ENCODE measurements at regions not wholly inside any gene's neighbourhood (a gene's known extent, or its start where the extent isn't known, plus 50 kb on each side); places are given as distances from the start of the nearest gene placed in this dataset.
"Not testable (repeated sequence)": the region's sequence is repeated elsewhere in the genome, so short reads cannot be mapped to it uniquely, and the experiment has no call there.

DNA sequence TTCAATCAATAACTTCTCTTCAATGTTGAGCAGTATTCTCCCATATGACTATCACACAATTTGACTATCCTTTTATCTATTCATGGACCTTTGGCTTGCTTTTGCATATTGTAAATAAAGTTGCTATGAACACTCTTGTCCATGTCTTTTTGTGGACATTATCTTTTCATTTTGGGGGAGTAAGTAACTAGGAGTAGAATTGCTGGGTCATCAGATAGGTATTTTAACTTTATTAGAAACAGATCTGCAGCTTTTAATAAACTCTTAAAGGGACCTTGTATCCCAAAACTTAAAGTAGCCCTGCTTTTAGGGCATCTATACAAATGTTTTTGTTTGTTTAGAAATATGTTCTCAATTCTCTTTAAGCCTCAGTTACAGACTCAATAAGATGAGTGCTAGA is 614.2 kb upstream of the CITED2 start:
- no peak for DNase-seq

DNA sequence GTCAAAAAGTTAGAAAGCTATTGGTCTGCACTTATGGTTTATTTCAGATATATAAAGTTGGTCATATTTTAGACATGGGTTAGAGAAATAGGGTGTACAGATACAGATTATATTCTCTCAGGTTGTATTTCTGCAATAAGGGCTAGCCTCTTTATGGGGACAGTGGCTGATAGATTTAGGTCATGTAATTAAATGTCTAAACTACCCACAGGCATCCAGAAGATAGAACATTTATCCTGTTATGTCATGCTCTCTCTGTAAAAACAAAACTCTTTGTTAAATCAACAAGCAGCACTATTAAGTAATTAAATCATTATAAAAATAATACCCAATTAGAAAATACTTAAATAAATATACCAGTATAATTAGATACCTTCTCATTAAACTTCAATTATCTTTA is 612.6 kb upstream of the CITED2 start:
- no peak for DNase-seq

DNA sequence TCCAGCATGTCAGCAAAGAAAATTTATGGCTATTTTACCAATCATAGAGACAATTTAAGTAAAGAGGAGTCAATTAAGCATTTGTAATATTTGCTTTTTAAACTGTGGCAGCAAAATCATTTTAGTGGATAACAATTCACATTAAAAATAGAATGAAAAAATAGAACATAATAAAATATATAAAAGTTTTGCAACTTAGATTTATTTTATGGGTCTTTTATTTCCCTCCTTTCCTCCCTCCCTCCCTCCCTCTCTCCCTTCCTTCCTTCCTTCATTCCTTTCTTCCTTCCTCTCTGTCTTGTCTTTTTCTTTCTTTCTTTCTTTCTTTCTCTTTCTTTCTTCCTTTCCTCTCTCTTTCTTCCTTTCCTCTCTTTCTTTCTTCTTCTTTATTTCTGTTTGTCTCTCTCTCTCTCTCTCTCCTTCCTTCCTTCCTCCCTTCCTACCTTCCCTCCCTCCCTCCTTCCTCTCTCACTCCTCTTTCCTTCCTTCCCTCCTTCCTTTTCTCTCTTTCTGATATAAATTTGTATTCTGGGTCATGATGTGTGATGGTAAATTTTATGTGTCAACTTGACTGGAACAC is 610.9 kb upstream of the CITED2 start:
- no peak for DNase-seq

DNA sequence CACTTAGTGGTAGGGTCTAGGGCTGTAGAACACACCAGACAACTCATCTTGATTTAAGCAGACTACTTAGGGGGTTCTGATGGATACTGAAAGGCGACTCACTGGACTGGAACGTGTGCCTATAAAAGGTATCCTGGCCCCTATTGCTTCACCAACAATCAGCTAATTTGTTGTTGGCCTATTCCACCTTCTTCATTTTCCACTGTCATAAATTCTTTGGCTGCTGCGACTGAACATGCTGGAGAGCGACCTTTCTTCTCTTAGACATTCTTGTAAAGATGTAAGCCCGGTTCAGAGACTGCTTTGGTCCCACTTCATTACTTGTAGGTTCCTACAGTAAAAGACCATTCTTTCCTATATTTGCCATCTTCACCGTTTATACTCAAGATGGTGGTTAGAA is 609.9 kb upstream of the CITED2 start:
- DNase-seq, result no peak

DNA sequence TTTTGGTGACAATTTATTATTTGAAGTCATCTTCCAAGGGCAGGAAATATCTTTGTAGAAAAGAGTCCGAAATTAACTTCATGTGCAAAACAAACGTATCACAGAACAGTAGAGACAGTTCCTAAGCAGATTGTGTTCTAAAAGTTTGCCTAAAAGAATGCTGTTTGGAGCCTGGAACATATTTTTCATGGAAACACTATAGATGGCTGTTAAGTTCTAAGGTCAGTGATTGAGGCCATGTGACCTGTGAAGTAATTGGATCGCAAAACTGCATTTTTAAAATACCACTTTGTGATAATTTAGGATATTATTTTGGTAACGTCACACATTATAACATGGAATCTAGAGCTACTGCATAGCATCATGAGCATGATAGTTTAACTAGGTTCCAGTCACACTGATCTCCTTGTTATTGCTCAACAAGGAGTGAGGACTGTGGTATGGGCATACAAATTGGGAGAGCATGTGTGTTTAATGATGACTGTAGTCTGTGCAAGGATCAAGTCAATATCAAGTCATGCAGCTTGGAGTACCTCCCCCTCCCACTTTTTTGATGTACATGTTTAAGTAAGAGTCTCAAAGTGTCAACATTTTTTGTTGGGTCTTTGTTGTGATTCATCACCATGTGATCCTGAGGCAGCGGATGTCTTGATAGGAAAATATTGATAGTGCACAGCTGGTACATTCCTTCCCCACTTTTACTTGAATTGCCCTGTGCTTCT is 609.3 kb upstream of the CITED2 start:
- DNase-seq, result no peak

DNA sequence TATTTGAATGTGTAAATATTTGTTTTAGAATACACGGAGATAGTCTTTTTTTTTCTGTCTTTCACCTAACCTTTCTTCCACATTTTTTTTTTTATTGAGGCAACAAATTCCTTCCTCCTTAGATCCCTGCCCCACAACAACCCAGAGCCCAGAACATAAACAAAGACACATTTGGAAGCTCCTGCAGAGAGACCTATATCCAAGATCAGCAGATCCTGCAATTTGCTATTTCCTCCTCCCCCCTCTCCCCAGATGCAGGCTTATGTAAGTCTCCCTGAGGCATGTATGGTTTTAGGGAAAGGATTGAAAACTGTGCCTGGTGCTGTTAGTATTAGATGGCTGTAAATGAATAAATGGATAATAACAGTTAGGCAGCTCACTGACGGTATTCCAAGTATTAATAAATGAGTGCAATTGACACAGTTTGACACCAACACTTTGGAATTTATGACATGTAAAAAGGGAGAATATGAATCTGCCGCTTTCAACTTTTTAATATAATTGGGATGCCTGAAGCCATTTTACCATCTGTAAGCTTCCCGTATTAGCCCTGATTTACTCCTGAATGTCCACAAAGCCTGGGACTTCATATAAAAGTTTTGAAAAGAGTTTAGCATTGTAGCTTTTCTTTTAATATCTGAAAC is 608.3 kb upstream of the CITED2 start:
- DNase-seq, result no peak

GRCh38 chr6:139982195-139982594 is 607.7 kb upstream of the CITED2 start:
- no peak for DNase-seq

DNA sequence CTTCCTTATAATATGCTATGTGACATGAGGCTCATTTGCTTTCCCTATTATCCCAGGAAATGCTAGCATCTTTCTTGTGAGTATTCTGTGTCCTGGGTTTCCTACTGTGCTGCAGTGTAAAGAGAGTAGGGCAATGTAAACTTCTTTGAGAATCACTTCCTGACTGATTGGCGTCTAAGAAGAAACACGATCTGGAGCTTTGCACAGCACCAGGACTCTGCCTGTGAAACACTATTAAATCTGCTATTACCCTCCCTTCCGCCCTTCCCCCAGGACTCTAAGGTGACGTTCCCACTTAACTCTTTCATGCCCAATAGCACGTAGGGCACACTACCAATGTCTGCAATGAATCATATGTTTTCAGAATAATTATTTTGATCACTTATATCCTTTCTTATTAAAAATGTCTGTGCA is 607.3 kb upstream of the CITED2 start:
- DNase-seq, result no peak

GRCh38 chr6:139981066-139981624 is 606.7 kb upstream of the CITED2 start:
- no peak for DNase-seq

- not testable (repeated sequence) for DNase-seq
Observed at GRCh38 chr6:139980631-139981030, 606.2 kb upstream of the CITED2 start.

GRCh38 chr6:139979021-139979725 is 604.7 kb upstream of the CITED2 start:
- no peak for DNase-seq

- DNase-seq, result no peak
Observed at GRCh38 chr6:139977887-139978332, 603.5 kb upstream of the CITED2 start.

GRCh38 chr6:139973669-139974344 is 599.4 kb upstream of the CITED2 start:
- no peak for DNase-seq

- DNase-seq, result no peak
Observed at GRCh38 chr6:139972116-139972515, 597.7 kb upstream of the CITED2 start.

GRCh38 chr6:139970591-139970991 is 596.1 kb upstream of the CITED2 start:
- DNase-seq, result no peak

DNA sequence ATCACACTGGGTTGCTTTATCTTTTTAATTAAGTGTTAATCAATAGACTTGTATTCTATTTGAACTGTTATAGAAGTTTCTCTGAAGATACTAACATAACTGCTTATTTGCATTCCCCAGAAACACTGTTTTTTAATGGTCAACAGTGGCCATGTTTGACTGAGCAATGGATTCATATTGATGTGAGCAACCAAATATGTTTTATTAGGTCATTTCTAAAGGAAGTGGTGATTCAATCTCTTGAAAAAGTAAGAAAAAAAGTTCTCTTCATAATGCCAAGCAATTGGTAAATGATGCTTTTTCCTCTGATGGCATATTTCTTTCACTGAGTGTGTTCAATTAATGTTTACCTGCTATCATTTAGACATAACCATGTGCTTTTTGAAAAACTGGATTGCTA is 593.0 kb upstream of the CITED2 start:
- no peak for DNase-seq

DNA sequence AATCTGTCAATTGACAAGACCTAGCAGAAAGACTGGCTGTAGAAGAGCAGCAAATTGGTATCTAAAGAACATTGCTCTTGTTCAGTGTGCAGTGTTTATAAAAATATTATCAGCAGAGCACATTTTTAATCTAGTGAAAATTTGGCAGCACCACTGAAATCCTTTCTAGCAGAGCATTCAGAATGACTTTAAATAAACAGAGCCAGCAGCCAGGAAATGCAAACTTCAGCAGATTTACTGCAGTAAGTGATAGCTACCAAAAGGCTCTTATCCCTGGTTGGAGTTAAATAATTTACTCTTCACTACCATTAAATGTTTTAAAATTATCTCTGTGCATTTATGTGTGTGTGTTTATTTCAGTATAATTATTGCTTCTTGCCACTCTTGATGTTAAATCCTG is 590.9 kb upstream of the CITED2 start:
- no peak for DNase-seq

GRCh38 chr6:139964737-139965136 is 590.3 kb upstream of the CITED2 start:
- DNase-seq, result no peak

DNA sequence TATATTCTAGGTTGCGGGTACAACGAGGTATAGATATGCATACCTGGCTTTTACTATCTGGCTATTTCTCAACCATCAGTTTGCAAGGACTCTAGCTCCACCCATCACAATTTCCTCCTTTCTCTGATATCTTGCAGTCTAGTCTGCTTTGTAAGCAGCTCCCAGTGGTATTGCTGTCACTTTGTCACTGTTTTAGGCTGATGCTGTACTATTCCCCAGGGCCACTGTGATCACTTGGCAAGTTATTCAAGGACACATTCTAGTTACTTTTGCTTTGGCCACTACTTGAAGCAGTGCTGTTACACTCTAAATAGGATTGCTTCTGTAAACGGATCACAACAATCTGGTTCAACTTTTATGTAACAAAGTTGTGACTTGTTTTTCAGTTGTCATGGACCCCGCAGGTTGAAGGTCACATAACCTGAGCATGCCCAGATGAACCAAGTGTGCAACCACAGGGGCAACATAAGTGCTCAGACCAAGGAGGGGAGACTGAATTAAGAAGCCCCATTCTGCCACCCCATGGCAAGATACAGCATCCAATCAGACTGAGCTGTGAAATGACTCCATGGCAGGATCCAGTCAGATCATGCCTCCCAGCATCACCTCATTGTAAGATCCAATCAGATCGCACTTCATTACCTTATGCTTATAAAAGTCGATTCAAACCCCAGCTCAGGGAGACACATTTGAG is 588.4 kb upstream of the CITED2 start:
- DNase-seq, result no peak

DNA sequence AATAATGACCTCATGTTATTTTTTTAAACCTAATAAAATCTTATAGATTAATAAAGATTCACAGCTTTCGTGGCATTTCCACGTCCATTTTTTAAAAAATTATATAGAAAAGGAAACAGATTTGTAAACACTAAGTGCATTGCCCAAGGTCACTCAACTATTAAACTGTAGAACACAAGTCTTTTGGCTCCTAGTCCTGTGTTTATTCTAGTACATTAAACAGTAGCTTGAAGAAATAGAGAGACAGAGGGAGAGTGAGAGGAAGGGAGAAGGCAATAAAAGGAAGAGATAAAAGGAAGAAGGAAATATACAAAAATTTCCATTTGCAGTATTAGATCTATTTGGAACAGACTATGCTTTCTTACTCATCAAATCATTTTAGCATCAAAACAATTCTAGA is 586.7 kb upstream of the CITED2 start:
- no peak for DNase-seq

DNA sequence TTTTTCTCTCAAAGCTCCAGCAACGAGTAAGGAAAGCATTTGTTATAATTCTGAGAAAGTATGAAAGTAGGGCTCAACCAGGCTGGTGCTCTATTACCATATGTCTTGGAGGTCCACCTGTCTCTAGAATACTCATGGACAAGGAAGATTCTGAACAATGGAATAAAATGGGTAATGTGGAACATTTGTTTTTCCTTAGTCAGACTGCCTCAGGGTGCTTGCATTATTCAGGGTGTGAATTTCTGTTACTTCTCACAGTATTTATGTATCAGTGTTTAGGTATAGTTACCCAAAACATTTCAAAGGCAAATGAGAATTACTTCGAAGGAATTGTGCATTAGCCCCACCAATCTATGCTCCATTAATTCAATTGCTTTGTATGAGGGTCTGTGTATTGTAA is 586.2 kb upstream of the CITED2 start:
- DNase-seq, result no peak

Data from activated CD8-positive, alpha-beta memory T cell treated with anti-CD3 and anti-CD28 coated beads for 24 hours (primary cell).